ENCODE measurements at regions not wholly inside any gene's neighbourhood (a gene's known extent, or its start where the extent isn't known, plus 50 kb on each side); places are given as distances from the start of the nearest gene placed in this dataset.

- H3K27me3 ChIP-seq (replicated peaks; ENCODE audit: insufficient read depth), result peaks cover 7% of the 10 kb centered on the region
- DNase-seq (ENCODE audit: low spot score), result no peak
- TF ChIP-seq, protein P1, sequence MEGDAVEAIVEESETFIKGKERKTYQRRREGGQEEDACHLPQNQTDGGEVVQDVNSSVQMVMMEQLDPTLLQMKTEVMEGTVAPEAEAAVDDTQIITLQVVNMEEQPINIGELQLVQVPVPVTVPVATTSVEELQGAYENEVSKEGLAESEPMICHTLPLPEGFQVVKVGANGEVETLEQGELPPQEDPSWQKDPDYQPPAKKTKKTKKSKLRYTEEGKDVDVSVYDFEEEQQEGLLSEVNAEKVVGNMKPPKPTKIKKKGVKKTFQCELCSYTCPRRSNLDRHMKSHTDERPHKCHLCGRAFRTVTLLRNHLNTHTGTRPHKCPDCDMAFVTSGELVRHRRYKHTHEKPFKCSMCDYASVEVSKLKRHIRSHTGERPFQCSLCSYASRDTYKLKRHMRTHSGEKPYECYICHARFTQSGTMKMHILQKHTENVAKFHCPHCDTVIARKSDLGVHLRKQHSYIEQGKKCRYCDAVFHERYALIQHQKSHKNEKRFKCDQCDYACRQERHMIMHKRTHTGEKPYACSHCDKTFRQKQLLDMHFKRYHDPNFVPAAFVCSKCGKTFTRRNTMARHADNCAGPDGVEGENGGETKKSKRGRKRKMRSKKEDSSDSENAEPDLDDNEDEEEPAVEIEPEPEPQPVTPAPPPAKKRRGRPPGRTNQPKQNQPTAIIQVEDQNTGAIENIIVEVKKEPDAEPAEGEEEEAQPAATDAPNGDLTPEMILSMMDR (IDR thresholded peaks at IDR 0.05), result no peak
- no peak for TF ChIP-seq POLR2AphosphoS5 (IDR thresholded peaks at IDR 0.05)
- TF ChIP-seq POLR2A (IDR thresholded peaks at IDR 0.05), result no peak
- WGBS, result 84% methylated on average over 17 of the region's 17 CpGs
- H3K9me3 ChIP-seq, result no peaks in the 10 kb centered on the region
- no peak overlapping the region for H3K4me3 ChIP-seq
- no peaks in the 10 kb centered on the region for H3K4me1 ChIP-seq (replicated peaks)
- no peaks in the 10 kb centered on the region for H3K36me3 ChIP-seq
- H3K27ac ChIP-seq, result no peak overlapping the region
- intact Hi-C loops (cut with DNase I), result no loop called here
These were observed 90.3 kb upstream of the SOX1 start for GRCh38 chr13:111976474-111977178.

DNA sequence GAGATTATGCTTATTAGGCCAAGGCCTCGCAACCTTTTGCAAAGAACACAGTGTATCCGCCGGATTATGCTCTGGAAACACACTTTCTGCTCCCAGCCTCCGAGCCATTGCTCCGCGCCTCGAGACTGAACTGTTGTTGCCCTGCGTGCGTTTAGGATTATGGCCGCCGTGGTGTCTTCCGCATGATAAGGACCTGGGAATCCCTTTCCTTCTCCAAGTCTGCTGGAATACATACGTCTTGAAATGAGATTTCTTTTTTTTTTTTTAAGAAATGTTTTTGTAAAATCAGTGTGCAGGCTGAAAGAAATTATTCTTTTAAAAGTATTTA, 89.8 kb upstream of the SOX1 start:
- Histone ChIP-seq H3K9me3 (no peaks in the 10 kb centered on the region), H3K27ac (no peak overlapping the region), H3K27me3 (replicated peaks; ENCODE audit: insufficient read depth) (peaks cover 7% of the 10 kb centered on the region), H3K4me3 (no peak overlapping the region), H3K36me3 (no peaks in the 10 kb centered on the region), H3K4me1 (replicated peaks) (no peaks in the 10 kb centered on the region)
- DNase-seq (ENCODE audit: low spot score), result no peak
- TF ChIP-seq POLR2AphosphoS5 (IDR thresholded peaks at IDR 0.05) (no peak), POLR2A (IDR thresholded peaks at IDR 0.05) (no peak)
- TF ChIP-seq, protein P1 (IDR thresholded peaks at IDR 0.05), result no peak
- intact Hi-C loops (cut with DNase I), result no loop called here
- WGBS, result 74% methylated on average over 13 of the region's 13 CpGs

- 36% methylated on average over 4 of the region's 4 CpGs for WGBS
- TF ChIP-seq POLR2AphosphoS5 (IDR thresholded peaks at IDR 0.05) (no peak), POLR2A (IDR thresholded peaks at IDR 0.05) (no peak)
- TF ChIP-seq, protein P1 (IDR thresholded peaks at IDR 0.05), result no peak
These were observed 88.4 kb upstream of the SOX1 start for GRCh38 chr13:111978546-111978945.

GRCh38 chr13:111980146-111980929, 86.6 kb upstream of the SOX1 start:
- no peaks in the 10 kb centered on the region for H3K36me3 ChIP-seq
- H3K9me3 ChIP-seq, result no peaks in the 10 kb centered on the region
- no peak overlapping the region for H3K4me3 ChIP-seq
- WGBS, result 89% methylated on average over 15 of the region's 15 CpGs
- intact Hi-C loops (cut with DNase I), result no loop called here
- no peak overlapping the region for H3K27ac ChIP-seq
- H3K4me1 ChIP-seq (replicated peaks), result no peaks in the 10 kb centered on the region
- DNase-seq (ENCODE audit: low spot score), result no peak
- no peaks in the 10 kb centered on the region for H3K27me3 ChIP-seq (replicated peaks; ENCODE audit: insufficient read depth)
- no peak for TF ChIP-seq POLR2A (IDR thresholded peaks at IDR 0.05)
- TF ChIP-seq, protein P1 (IDR thresholded peaks at IDR 0.05), result no peak
- TF ChIP-seq POLR2AphosphoS5 (IDR thresholded peaks at IDR 0.05), result no peak

More at GRCh38 chr13:111978546-111978945, 88.4 kb upstream of the SOX1 start:
- intact Hi-C loops (cut with DNase I), result no loop called here
- Histone ChIP-seq H3K9me3 (no peaks in the 10 kb centered on the region), H3K4me3 (no peak overlapping the region), H3K27ac (no peak overlapping the region), H3K36me3 (no peaks in the 10 kb centered on the region), H3K27me3 (replicated peaks; ENCODE audit: insufficient read depth) (peaks cover under 1% of the 10 kb centered on the region), H3K4me1 (replicated peaks) (no peaks in the 10 kb centered on the region)
- DNase-seq (ENCODE audit: low spot score), result no peak
